ENCODE measurements at regions not wholly inside any gene's neighbourhood (a gene's known extent, or its start where the extent isn't known, plus 50 kb on each side); places are given as distances from the start of the nearest gene placed in this dataset.

- TF ChIP-seq CTCF (IDR thresholded peaks at IDR 0.05) (no peak), POLR2A (IDR thresholded peaks at IDR 0.05) (no peak), EP300 (IDR thresholded peaks at IDR 0.05) (no peak), POLR2AphosphoS5 (IDR thresholded peaks at IDR 0.05) (no peak)
Observed at GRCh38 chr1:29691499-29691898, 455.2 kb downstream of the PTPRU start.
